ENCODE measurements at regions not wholly inside any gene's neighbourhood (a gene's known extent, or its start where the extent isn't known, plus 50 kb on each side); places are given as distances from the start of the nearest gene placed in this dataset.
"Not testable (repeated sequence)": the region's sequence is repeated elsewhere in the genome, so short reads cannot be mapped to it uniquely, and the experiment has no call there.

- no peak for DNase-seq (ENCODE audit: low spot score)
Measured at GRCh38 chr7:81833401-81833800, 63.6 kb upstream of the HGF start.

GRCh38 chr7:81831883-81832282, 62.0 kb upstream of the HGF start:
- DNase-seq (ENCODE audit: low spot score) = no peak

GRCh38 chr7:81829511-81829910, 59.7 kb upstream of the HGF start:
- DNase-seq (ENCODE audit: low spot score) = not testable (repeated sequence)

- DNase-seq (ENCODE audit: low spot score) = no peak
Measured at GRCh38 chr7:81822811-81823210, 53.0 kb upstream of the HGF start.

GRCh38 chr7:81819861-81820260, 50.0 kb upstream of the HGF start:
- DNase-seq (ENCODE audit: low spot score) = no peak

Data from AG08396 (cell line).